HepG2 (cell line): ENCODE measurements at regions not wholly inside any gene's neighbourhood (a gene's known extent, or its start where the extent isn't known, plus 50 kb on each side); places are given as distances from the start of the nearest gene placed in this dataset.

Source experiments
- ATAC-seq: fragments of 200-7000 bp; cut with Tn5 transposase; 3 replicates; pipeline ENCODE4 v1.9.1; 2020; ENCODE audit warnings: mild to moderate bottlenecking, moderate library complexity
- BruUV-seq: library from RNA; stranded (reverse); fragments of 400-500 nt; replicated peaks from 2 replicates; lab custom pipeline; 2021; lab: Mats Ljungman, UMichigan
- CTCF ChIA-PET: fragments of 300-600 bp; formaldehyde crosslinking; extraction: SDS; loops from one replicate; lab custom pipeline; 2021; ENCODE audit warnings: low total read pairs, inconsistent platforms, low intra/inter-chr PET ratio; lab: Yijun Ruan, JAX
- POLR2A ChIA-PET: fragments of 350-600 bp; sonication (Branson Sonifier 250); formaldehyde crosslinking; loops from one replicate; lab custom pipeline; 2020; ENCODE audit warnings: antibody characterized with exemption, inconsistent platforms; lab: Yijun Ruan, JAX
- DNase-seq: peaks from one replicate; pipeline ENCODE4 v3.0.0-alpha.2; 2015; ENCODE audit warnings: low spot score
- FAIRE-seq: peaks from 3 replicates; lab custom pipeline; 2011; peaks lifted over from hg19 to GRCh38; lab: Jason Lieb, UNC
- H2AFZ ChIP-seq: one replicate; pipeline ENCODE4 v1.6.1; 2011; ENCODE audit warnings: low read length, inconsistent platforms
- H3K27ac ChIP-seq: fragments of 300-600 bp; 3 replicates; pipeline ENCODE4 v1.8.0; 2011; ENCODE audit warnings: mixed run types, mild to moderate bottlenecking, mixed read lengths, low read length, inconsistent platforms; ENCODE audit not compliant: insufficient read depth; ENCODE audit errors: extremely low read length
- H3K27me3 ChIP-seq, 2 experiments: fragments of 200-600 bp in 1 of 2; 2 replicates in 1 of 2; 3 replicates in 1 of 2; pipeline versions ENCODE4 v1.6.0 to v1.8.0; 2011; ENCODE audit warnings: low read length in 2 of 2, mild to moderate bottlenecking in 2 of 2, moderate library complexity in 2 of 2, inconsistent platforms in 1 of 2; ENCODE audit not compliant: insufficient read depth in 2 of 2, control insufficient read depth in 1 of 2
- H3K36me3 ChIP-seq, 2 experiments: fragments of 200-600 bp in 1 of 2; replicated peaks in 1 of 2; 2 replicates in 1 of 2; 3 replicates in 1 of 2; pipeline versions ENCODE4 v1.5.1 to v1.8.0; 2011; ENCODE audit warnings: low read length in 2 of 2, inconsistent platforms in 1 of 2; ENCODE audit not compliant: insufficient read depth in 2 of 2, control insufficient read depth in 1 of 2
- H3K4me1 ChIP-seq: 2 replicates; pipeline ENCODE4 v1.5.1; 2012; ENCODE audit warnings: low read length, inconsistent platforms; ENCODE audit not compliant: insufficient read depth
- H3K4me2 ChIP-seq: 2 replicates; pipeline ENCODE4 v1.6.0; 2011; ENCODE audit warnings: low read depth, low read length, inconsistent platforms
- H3K4me3 ChIP-seq, 3 experiments: fragments of 200-600 bp in 1 of 3; sonication (generic), shearing (Covaris generic) in 1 of 3; replicated peaks in 1 of 3; 2 replicates each; pipeline ENCODE4 v1.5.1; 2011 to 2016; ENCODE audit warnings: low read length in 3 of 3, inconsistent platforms in 2 of 3, low read depth in 2 of 3, mild to moderate bottlenecking in 2 of 3, control low read depth in 1 of 3, mixed read lengths in 1 of 3; ENCODE audit not compliant: insufficient read depth in 1 of 3
- H3K79me2 ChIP-seq: one replicate; pipeline ENCODE4 v1.6.1; 2011; ENCODE audit warnings: low read length, inconsistent platforms; ENCODE audit not compliant: insufficient read depth
- H3K9ac ChIP-seq: 2 replicates; pipeline ENCODE4 v1.6.0; 2011; ENCODE audit warnings: mild to moderate bottlenecking, low read depth, low read length, inconsistent platforms; ENCODE audit not compliant: insufficient read depth
- H3K9me3 ChIP-seq: 2 replicates; pipeline ENCODE4 v1.5.1; 2012; ENCODE audit warnings: mild to moderate bottlenecking, low read length
- H4K20me1 ChIP-seq: 2 replicates; pipeline ENCODE4 v1.6.0; 2011; ENCODE audit warnings: inconsistent platforms, mild to moderate bottlenecking, low read length, moderate library complexity; ENCODE audit not compliant: insufficient read depth
- MXD4 ChIP-seq: IDR thresholded peaks from 2 replicates; pipeline ENCODE4 v1.6.1; 2016; ENCODE audit warnings: mild to moderate bottlenecking, missing biosample characterization, missing genetic modification reagents
- ZNF362 ChIP-seq: sonication (generic); formaldehyde crosslinking; IDR thresholded peaks from 2 replicates; pipeline ENCODE4 v1.4.0; 2020; ENCODE audit warnings: missing genetic modification reagents, mild to moderate bottlenecking, borderline replicate concordance
- ZNF629 ChIP-seq: sonication (generic); formaldehyde crosslinking; conservative IDR thresholded peaks from 2 replicates; pipeline ENCODE4 v1.5.0; 2020; ENCODE audit warnings: missing genetic modification reagents
- WGBS: methylation state at CpG from one replicate; pipeline ENCODE4 v1.1.6; 2017; ENCODE audit warnings: low lambda C conversion rate; 5-methylcytosine and 5-hydroxymethylcytosine counted together
- in situ Hi-C: cut with HindIII; loops from 2 replicates; pipeline ENCODE4 v1.10.0; 2017; ENCODE audit warnings: low pct_unique_long_range_greater_than_20kb; ENCODE audit not compliant: extremely low pct_ligation_motif_present
- intact Hi-C: fragments of 100-400 bp; cut with micrococcal nuclease; formaldehyde crosslinking; loops from one replicate; pipeline ENCODE4 v1.10.0; 2022; ENCODE audit not compliant: unreplicated experiment
- TF ChIP-seq, protein P1 (sequence below): IDR thresholded peaks from 2 replicates; pipeline ENCODE4 v1.6.1; 2016; ENCODE audit warnings: low read depth, missing genetic modification reagents, missing compliant biosample characterization
- TF ChIP-seq, protein P2 (sequence below): sonication (generic); formaldehyde crosslinking; IDR thresholded peaks from 2 replicates; pipeline ENCODE4 v1.5.1; 2020; ENCODE audit warnings: missing genetic modification reagents, mild to moderate bottlenecking, borderline replicate concordance

DNA sequence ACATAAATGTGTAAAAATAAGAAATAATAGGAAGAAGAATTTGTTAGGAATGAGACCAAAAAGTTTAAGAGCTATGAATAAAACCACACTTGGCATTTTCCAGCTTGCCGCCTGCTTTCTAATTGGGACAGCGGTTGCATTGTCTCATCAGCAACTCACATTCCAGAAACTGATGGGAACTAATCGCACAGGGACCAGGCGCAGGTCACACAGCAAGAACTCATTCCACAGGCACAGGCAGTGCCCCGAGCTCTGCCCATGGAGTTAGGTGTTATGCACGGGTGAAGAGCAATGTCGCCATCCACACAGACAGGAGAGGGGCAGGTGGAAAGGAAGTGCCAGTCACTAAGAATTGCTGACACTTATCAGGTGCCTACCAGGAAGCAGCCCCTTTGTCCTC, 279.9 kb downstream of the NSG2 start (continued):
- TF ChIP-seq, protein P1, sequence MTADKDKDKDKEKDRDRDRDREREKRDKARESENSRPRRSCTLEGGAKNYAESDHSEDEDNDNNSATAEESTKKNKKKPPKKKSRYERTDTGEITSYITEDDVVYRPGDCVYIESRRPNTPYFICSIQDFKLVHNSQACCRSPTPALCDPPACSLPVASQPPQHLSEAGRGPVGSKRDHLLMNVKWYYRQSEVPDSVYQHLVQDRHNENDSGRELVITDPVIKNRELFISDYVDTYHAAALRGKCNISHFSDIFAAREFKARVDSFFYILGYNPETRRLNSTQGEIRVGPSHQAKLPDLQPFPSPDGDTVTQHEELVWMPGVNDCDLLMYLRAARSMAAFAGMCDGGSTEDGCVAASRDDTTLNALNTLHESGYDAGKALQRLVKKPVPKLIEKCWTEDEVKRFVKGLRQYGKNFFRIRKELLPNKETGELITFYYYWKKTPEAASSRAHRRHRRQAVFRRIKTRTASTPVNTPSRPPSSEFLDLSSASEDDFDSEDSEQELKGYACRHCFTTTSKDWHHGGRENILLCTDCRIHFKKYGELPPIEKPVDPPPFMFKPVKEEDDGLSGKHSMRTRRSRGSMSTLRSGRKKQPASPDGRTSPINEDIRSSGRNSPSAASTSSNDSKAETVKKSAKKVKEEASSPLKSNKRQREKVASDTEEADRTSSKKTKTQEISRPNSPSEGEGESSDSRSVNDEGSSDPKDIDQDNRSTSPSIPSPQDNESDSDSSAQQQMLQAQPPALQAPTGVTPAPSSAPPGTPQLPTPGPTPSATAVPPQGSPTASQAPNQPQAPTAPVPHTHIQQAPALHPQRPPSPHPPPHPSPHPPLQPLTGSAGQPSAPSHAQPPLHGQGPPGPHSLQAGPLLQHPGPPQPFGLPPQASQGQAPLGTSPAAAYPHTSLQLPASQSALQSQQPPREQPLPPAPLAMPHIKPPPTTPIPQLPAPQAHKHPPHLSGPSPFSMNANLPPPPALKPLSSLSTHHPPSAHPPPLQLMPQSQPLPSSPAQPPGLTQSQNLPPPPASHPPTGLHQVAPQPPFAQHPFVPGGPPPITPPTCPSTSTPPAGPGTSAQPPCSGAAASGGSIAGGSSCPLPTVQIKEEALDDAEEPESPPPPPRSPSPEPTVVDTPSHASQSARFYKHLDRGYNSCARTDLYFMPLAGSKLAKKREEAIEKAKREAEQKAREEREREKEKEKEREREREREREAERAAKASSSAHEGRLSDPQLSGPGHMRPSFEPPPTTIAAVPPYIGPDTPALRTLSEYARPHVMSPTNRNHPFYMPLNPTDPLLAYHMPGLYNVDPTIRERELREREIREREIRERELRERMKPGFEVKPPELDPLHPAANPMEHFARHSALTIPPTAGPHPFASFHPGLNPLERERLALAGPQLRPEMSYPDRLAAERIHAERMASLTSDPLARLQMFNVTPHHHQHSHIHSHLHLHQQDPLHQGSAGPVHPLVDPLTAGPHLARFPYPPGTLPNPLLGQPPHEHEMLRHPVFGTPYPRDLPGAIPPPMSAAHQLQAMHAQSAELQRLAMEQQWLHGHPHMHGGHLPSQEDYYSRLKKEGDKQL (CRISPR knock-in tag) = no peak

DNA sequence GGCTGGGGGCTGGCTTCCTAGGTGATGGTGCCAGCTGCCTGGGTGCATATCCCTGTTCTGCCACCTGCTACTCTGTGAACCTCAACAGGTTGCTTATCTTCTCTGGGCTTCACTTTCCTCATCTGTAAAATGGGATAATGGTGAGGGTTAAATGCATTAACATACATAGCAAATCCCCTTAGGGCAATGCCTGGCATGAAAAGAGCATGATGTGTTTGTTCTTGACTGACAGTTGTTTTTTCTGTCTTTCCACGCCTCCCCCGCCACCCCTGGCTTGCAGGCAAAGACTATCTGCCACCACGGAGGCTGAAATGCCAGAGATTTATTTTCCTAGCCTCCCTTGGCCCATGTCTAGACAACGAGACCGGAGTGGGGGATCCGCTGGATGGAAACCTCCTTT, 280.5 kb downstream of the NSG2 start:
- Histone ChIP-seq H3K9ac (no peak overlapping the region), H3K4me3 (no peak overlapping the region), H3K9me3 (no peaks in the 10 kb centered on the region), H3K27ac (no peak overlapping the region), H3K36me3 (no peaks in the 10 kb centered on the region), H3K79me2 (no peaks in the 10 kb centered on the region), H3K27me3 (no peaks in the 10 kb centered on the region; a peak in 2 of 5 replicates), H2AFZ (no peak overlapping the region), H3K4me2 (no peak overlapping the region), H3K4me1 (no peaks in the 10 kb centered on the region), H4K20me1 (no peaks in the 10 kb centered on the region)
- ATAC-seq (no peak), FAIRE-seq (no peak), DNase-seq (no peak)
- intact Hi-C loops (no loop called here), in situ Hi-C loops (loop anchor here (10.0 kb wide), 1 partner anchor 409 kb away; no protein-coding TSS in a partner anchor)
- ChIA-PET CTCF (no interaction called here), POLR2A (no interaction called here)
- 13% methylated on average over 5 of the region's 6 CpGs for WGBS
- TF ChIP-seq ZNF362 (no peak), ZNF629 (CRISPR knock-in tag) (0 out of 2 replicates have a peak, but pooled peaks have one; percentile 9), MXD4 (no peak)
- TF ChIP-seq, protein P2, sequence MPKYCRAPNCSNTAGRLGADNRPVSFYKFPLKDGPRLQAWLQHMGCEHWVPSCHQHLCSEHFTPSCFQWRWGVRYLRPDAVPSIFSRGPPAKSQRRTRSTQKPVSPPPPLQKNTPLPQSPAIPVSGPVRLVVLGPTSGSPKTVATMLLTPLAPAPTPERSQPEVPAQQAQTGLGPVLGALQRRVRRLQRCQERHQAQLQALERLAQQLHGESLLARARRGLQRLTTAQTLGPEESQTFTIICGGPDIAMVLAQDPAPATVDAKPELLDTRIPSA (CRISPR knock-in tag) = no peak
- BruUV-seq = no TSS peak
